GM19023 (cell line): ENCODE measurements at regions not wholly inside any gene's neighbourhood (a gene's known extent, or its start where the extent isn't known, plus 50 kb on each side); places are given as distances from the start of the nearest gene placed in this dataset.
"Not testable (repeated sequence)": the region's sequence is repeated elsewhere in the genome, so short reads cannot be mapped to it uniquely, and the experiment has no call there.

ENCODE experiments used
- ATAC-seq: cut with Tn5 transposase; IDR thresholded peaks from one replicate; pipeline ENCODE4 v1.9.1; 2021; ENCODE audit warnings: mild to moderate bottlenecking, moderate library complexity; ENCODE audit not compliant: unreplicated experiment

DNA sequence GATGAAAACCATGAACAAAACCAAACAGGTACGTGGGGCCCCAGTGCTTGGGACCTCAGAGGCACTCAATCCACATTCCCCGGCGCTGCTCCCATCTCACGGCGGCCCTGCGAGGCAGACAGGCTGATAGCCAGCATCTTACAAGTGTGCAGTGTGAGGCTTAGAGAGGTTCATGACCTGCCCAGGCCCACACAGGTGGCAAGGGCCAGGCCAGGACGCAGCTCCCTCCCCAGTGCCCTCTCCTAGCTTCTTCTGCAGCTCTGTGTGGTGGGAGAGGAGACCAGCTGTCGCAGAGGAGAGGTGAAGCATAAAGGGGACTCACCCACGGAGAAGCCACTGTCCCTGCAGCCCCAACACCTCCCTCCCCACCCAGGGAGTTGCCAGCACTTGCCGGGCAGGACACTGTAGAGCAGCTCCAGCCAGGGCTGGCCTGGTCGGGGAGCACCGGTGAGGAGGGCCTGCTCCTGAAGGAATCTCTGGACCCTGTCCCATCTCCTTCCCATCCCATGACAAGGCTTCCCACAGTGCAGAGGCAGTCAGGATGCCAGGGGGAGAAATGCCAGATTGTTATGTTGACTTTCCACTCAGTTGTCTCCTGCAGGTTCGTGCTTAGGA is 92.4 kb upstream of the TMEM45B start:
- ATAC-seq = no peak

DNA sequence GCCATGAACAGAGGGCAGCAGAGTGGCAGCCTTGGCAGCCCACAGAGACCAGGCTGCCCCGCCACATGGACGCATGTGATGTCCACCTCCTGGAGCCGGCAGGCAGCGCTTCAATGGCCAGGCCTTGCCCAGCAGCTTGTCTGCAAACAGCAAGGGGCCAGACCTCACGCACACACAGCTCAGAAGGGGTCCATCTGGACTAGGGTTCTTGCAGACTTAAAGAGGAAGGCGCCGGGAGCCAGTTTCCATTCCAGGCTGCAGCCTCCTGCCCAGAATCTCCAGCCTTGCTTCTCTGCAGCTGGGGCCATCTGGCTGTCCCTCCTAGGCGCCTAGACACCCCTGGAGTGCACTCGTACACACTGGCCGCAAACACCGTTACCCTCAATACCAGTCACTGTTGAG is 91.9 kb upstream of the TMEM45B start:
- ATAC-seq = no peak

DNA sequence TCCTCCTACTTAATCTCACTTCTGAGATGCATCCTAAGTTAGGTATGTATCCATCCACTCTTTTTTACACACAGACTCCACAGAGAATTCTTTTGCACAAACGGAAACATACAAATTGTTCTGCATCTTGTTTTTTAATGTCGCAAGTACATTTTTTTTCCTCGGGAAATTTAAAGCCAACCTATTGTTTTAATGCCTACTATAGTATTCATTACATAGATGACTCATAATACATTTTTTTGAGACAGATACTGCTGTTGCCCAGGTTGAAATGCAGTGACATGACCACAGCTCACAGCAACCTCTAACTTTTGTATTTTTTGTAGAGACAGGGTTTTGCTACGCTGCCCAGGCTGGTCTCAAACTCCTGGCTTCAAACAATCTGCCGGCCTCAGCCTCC is 90.8 kb upstream of the TMEM45B start:
- ATAC-seq = no peak

DNA sequence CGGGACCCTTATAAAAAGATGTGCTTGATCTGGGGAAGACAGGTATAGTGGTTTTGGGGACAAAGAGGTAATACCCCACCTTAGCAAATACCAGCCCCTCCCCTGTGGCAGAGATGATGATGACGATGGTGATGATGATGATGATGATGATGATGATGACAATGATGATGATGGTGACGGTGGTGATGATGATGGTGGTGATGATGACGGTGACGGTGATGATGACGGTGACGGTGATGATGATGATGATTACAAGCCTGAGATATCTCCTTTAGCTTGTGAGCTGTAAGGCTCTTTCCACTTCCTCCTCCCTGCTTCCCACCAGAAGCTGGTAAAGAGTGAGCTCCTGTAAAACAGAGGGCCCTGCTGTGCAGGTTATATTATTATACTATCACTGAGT is 89.5 kb upstream of the TMEM45B start:
- no peak for ATAC-seq

DNA sequence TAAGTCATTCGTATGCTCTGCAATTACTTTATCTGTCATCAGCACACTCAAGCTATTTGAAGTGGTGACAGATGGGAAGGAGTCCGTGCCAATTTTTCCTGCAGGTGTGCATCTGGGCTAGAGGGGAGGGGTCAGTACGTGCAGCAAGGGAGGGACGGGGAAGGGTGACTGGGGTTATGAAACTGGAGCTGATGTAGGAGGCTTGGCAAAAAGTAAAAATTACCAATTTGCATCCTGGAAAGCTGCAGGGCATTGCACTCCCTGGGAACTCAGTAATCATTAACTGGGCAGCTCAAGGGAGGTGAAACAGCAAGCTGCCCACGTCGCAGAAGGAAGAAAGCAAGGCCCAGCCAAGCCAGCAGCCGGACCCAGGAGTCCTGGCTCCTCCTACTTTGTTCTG is 87.1 kb upstream of the TMEM45B start:
- ATAC-seq = no peak

DNA sequence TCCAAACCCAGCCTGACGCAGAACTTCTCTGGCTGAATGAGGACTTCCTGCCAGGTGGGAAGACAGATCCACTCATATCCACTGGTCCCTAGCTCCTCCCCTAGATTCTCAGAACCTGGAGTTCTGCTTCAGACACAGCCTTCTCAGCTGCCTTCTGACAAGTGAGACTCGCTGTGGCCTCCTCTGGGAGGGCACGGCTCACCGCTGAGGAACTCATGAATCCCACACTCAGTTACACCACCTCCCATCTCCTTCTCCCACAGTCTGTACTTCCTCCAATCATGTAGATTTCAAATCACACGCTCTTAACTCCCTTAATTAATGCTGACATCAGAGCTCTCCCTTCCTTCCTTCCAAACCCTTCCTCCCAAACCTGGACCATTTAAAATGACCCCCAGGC is 86.4 kb upstream of the TMEM45B start:
- ATAC-seq = no peak

DNA sequence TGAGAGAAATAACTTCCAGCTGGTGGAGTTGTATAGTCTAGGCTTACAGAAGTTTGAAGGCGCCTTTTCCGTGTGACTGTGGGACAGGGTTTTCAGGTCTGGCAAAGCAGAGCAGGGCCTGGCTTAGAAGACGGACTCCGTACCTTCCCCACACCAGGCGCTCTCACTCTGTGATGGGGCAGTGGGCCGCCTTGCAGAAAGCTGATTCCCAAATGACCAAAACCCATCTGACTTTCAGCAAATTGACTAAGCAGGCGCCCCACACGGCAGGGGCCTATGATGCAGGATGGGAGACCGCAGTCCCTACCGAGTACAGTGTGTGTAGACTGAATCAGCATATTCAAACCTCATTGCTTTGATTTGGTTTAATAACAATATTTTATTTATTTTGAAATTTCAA is 85.8 kb upstream of the TMEM45B start:
- no peak for ATAC-seq

DNA sequence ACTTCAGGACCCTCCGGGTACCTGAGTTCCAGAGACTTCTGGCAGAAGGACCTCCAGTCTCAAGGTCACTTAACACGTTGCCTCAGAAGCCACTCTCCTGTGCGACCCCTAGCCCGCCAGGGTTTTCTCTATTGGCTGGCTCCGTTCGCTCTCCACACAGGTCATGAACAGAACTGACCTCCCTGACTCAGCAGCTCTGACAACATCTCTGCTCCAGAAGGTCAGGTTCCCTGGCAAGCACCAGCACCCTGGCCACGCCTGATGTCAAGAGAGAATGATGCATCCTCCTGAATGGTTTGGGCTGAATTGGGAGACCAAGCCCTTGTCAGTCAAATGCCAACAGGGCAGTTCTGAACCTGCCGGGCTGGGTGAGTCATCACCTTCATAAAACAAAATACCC is 84.3 kb upstream of the TMEM45B start:
- ATAC-seq = no peak

DNA sequence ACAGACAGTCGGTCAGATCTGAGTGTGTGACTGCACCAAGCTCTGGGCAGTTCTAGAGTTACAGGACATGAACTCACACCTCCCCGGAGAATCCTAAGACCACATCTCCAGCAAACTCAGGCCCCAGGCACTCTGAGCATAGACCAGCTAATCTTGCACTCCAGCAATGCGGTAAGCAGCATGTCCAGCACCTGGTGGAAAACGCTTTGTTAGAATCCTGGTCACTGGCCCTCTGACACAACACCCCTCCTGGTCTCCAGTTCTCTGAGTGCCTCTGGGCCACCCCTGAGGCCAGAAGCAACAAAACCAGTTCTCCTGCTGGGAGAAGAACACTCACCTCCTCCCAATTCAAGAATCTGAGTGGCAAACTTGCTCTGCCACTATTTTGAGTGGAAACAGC is 82.7 kb upstream of the TMEM45B start:
- ATAC-seq = no peak

DNA sequence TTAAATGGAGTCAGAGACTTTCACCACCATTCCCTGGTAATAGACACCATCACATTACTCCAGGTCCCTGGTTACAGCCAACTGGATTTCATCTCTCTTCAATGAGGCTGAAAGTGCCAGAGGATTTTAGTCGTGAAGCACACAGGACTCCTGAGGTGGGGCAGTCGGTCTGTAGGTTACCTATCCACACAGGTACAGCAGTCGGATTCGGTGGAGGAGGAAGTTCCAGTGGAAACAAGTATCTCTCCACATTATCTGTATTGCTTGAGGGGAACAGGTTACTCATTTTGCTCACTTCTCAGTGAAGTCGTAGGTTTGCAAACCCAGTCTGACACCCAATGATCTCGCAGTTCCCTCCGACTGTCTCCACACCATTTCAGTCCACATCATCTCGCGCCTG is 82.3 kb upstream of the TMEM45B start:
- no peak for ATAC-seq

DNA sequence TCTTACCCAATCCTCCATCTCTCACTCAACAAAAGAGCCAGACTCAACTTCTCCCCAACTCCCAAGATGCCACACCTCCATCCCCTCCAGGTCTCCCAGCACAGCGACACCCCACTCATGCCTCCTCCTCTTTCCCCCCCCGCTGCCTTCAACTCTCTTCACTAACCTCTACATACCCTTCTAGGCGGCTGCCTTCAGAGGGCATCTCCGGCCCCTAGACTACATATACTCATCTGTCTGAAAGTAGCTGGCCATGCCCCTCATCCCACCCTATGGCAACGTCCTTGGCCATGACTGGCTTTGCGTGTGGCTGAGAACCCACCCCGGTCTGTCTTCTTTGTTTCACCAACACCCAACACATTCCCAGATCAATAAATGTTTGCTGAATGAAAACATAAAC is 81.7 kb upstream of the TMEM45B start:
- no peak for ATAC-seq

DNA sequence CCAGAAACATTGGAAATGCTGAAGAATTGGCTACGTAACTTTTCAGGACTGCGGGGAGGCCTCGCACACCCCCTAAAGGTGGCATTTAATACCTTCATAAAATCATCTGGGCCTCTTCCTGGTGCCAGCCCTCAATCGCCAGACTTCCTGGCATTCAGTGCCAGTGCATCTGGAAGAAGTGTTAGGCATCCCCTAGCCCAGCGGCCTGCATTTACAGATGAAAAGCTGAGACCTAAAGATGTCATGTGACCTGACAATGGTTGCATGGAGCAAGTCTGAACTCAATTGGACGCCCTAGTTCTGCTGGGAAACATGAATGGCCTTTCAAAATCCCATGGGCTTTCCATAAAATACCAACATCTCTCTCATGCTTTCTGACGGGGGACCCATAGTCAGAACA is 81.0 kb upstream of the TMEM45B start:
- no peak for ATAC-seq

DNA sequence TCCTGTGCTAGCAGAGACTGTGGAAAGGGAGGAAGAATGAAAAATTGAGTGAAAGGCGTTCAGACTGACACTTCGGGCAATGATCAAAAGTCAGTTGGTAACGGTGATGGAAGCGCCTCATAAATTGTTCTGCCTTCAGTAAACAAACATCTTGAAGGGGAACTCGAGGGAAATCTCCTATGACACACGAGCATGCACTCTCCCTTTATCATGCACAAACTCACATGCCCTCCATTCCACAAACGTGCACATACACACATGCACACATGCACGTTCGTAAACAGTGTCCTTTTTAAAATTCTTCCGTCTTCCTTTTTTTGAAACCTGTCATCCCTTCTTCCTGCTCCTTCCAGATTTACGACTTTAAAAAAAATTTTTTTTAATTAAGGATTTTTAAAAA is 77.8 kb upstream of the TMEM45B start:
- ATAC-seq = no peak

DNA sequence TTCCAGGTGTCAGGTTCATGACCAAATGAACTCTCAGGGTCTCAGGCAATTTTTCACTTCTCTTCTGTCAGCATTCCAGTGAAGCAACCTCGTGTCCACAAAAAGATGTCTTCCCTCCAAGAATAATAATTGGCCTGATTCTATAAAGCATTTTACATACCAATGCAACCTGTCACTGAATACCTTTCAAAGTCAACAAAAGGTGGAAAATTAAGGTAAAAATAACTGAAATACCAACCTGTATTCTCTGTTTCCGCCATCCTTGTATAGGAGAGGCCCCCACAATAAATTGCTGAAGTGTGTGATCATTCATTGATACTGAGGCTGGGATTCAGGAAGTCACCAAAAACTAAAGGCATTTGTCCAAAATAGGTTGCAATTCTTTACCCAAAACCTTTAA is 77.4 kb upstream of the TMEM45B start:
- ATAC-seq = no peak

DNA sequence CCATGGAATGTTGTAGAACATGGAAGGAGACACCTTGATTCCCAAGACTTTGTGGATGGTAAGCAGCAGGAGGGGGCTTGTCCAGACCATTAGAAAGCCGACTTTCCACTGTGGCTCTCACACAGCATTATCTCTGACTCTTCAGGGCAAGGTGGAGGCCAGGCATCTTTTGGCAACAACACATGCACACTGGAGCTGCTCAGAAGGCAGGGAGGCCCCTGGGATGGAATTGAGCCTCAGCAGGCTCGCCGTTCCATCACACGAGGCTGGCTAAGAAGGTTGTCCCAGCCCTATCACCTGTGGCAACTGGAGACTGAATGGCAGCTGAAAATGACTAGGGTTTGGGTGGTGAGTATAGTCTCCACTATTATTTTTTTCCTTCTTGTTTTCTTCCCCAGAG is 76.3 kb upstream of the TMEM45B start:
- ATAC-seq = no peak

DNA sequence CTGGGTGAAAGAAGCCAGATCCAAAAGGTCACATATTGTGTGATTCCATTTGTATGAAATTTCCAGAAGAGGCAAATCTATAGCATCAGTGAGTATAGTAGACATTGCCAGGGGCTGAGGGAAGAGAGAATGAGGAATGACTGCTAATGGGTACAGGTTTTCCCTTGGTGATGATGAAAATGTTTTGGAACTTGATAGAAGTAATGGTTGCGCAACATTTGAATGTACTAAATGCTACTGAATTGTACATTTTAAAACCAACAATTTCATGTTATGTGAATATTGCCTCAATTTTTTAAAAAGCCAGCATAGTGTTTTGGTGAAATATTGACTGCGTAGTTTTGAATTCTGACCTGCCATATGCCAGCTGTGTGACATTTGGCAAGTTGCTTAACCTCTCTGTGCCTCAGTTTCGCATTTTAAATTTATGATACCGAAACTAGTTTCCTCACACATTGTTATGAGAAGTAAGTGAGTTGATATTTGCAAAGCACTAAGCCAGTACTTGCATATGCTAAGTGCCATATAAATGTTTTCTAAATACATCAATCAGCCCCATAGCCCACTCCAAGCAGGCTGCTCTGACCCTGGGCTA is 75.4 kb upstream of the TMEM45B start:
- ATAC-seq = no peak

DNA sequence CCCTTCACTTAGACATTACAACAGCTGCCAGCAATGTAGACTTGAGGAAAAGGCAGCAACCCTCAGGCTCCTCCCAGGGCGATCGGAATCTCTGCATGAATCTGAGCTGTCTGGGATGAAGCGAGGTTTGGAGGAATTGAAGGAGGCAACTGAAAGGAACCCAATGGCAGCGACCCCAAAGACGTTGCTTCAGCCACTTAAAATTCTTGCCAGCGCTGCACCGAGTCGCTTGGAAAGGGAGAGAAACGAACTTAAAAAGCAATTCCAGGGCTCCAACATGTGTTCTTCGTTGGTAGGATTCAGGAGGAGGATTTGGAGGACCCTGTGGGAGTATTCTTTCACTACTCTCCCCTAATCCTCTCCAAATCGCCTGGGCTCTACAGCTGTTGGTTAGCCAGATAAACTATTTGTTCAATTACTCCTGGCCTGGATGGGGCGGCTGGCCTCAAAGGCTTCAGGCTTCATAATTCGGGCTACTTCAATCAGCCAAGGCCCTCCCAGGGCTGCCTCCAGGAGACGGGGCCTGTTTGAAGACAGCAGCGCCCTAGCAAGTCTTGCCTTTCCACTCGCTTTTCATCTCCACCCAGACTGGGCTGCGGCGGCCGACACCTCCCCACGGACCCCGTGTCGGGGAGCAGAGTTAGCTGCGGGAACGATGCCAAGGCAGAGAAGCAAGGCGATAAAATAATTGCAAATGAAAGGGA is 72.4 kb upstream of the TMEM45B start:
- no peak for ATAC-seq

DNA sequence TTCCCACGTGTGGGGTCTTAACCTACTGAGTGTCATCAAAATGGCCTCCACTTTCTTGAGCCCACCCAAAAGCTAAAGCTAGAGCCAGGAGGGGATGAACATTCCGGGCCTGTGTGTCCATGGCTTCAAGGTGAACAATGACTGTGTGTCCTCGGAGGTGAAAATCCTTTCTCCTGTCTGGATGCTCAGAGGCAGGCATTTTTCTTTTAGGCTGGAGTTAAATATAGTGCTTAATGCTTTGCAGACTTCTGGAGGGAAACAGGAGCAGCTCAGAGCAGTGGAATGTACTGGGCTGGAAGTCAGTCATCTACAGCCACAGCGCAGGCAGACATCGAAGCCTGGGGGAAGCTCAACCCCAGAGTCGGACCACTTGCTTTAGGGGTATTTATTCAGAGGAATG is 68.6 kb upstream of the TMEM45B start:
- no peak for ATAC-seq

DNA sequence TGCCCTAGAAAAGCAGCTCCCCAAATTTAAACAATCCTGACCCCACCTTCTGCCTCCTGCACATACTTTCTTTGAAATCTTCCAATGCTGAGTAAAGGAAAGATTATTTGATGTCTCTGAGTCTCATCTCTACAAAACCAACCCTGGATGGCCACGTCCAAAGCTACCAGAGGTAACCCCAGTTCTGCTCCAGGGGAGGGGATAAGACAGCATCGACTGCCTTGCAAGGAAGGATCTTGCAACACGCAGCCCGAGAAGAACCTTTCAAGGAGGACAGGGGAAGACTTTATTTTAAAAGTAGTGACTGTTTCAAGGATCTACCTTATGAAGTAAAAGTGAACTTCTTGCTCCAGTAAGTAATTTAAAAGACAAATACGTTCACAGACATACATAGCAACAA is 66.5 kb upstream of the TMEM45B start:
- no peak for ATAC-seq

DNA sequence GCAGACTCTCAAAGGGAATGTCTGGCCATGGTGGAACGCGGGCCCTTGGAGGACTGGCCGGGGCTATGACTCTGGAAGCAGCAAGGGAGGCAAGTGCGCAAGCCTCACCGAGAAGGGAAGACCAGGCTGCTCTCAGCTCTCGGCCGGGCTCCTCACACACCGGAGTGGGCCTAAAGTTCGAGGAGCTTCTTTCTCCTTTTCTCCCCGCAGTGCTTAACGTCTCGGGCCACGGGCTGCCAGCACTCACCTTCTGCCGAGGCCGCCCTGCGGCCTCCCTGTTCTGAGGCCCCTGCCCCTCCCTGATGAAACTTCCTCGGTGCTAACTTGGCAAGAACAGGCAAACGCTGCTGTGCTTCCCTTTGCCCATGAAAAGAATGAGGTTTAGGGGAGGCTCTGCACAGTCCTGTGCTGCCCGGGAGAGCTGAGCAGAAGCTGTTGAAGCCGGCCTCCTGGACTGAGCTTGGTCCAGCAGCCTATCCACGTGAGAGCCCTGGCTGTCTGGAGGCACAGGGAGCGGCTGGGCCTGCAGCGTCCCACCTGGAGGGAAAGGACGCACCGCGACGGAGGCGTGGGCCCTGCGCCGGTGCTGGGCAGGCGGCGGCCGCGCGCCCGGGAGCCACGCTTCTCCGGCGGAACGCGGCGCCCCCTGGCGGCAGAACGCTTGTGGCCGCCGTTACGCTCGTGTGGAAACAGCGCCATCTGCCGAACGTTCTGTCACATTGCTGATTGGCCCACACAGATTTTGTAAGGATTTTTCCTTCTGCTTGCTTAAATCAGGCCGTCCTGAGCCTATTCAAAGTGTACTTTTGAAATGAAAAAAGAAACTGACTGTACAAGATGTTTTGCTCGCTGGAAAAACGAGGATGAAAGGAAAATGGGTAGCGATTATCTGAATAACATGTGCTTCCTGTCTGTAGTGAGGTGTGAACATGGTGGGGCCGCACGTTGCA is 65.0 kb upstream of the TMEM45B start:
- peak; percentile 86 for ATAC-seq

DNA sequence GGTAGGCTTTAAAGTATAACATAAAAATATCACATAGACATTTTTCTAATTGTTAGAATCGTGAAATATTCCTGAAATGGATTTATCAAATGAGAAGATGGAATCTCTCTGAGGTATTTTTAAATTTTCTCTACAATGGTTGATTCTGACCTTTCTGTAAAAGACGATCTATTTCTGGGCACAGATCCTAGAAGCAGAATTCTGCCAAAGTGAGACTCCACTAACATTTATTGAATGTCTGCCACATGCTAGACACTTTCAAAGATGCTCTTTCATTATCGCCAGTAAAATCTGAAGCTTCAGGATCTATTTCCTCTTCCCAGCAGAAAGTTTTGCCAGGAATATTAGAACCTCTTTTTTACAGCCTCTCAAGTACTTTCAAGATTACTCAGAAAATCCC is 64.1 kb upstream of the TMEM45B start:
- no peak for ATAC-seq

DNA sequence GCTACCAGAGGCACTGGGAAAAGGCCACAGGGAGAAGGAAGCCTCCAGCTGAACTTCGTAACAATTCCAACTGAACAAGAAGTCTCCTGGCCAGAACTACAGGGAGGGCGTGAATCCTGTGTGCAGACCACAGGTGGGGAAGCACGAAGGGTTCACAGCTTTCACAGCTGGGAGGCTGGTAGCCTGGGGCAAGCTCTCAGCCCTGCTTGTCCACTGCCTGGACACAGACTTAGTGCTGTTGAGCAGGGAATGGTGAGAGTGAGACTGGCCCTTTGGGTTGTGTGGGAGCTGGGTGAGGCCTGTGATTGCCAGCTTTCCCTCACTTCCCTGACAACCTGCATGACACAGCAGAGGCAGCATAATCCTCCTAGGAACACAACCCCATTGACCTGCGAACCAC is 52.1 kb upstream of the TMEM45B start:
- not testable (repeated sequence) for ATAC-seq
